H1 (cell line): ENCODE measurements at regions not wholly inside any gene's neighbourhood (a gene's known extent, or its start where the extent isn't known, plus 50 kb on each side); places are given as distances from the start of the nearest gene placed in this dataset.

Experiments
- CTCF ChIA-PET: fragments of 300-600 bp; sonication (Branson Sonifier 250); formaldehyde crosslinking; loops from one replicate; lab custom pipeline; 2021; ENCODE audit not compliant: partially characterized antibody; lab: Charles Lee
- POLR2A ChIA-PET: fragments of 300-600 bp; sonication (Branson Sonifier 250); formaldehyde crosslinking; loops from one replicate; lab custom pipeline; 2021; ENCODE audit warnings: inconsistent platforms; ENCODE audit not compliant: partially characterized antibody; lab: Charles Lee
- DNase-seq, 2 experiments: peaks; one replicate each; pipeline versions ENCODE4 v3.0.0 to v3.0.0-alpha.2; 2010 to 2022; ENCODE audit warnings: low spot score in 2 of 2, low read depth in 1 of 2, mixed read lengths in 1 of 2
- FAIRE-seq: peaks from 2 replicates; lab custom pipeline; 2011; peaks lifted over from hg19 to GRCh38; lab: Jason Lieb, UNC
- H2AFZ ChIP-seq: 2 replicates; pipeline ENCODE4 v1.8.1; 2012; ENCODE audit warnings: low read length, inconsistent platforms
- H2AK5ac ChIP-seq: 2 replicates; pipeline ENCODE4 v1.6.1; 2013; ENCODE audit warnings: low read depth, low read length
- H2BK120ac ChIP-seq: replicated peaks from 2 replicates; pipeline ENCODE3; 2013; ENCODE audit warnings: low read depth, low read length, inconsistent platforms
- H2BK12ac ChIP-seq: 2 replicates; pipeline ENCODE4 v1.6.1; 2013; ENCODE audit warnings: low read depth, low read length
- H2BK15ac ChIP-seq: 2 replicates; pipeline ENCODE4 v1.6.1; 2013; ENCODE audit warnings: low read length
- H2BK20ac ChIP-seq: 2 replicates; pipeline ENCODE4 v1.6.1; 2013; ENCODE audit warnings: low read length
- H2BK5ac ChIP-seq: 2 replicates; pipeline ENCODE4 v1.6.1; 2013; ENCODE audit warnings: low read depth, low read length
- H3K14ac ChIP-seq: 2 replicates; pipeline ENCODE4 v1.6.1; 2013; ENCODE audit warnings: inconsistent platforms; ENCODE audit not compliant: insufficient read length
- H3K18ac ChIP-seq: 2 replicates; pipeline ENCODE4 v1.6.1; 2013; ENCODE audit warnings: low read length; ENCODE audit errors: extremely low read depth
- H3K23ac ChIP-seq: 2 replicates; pipeline ENCODE4 v1.6.1; 2013; ENCODE audit warnings: inconsistent platforms; ENCODE audit not compliant: insufficient read length
- H3K23me2 ChIP-seq: 2 replicates; pipeline ENCODE4 v1.6.1; 2013; ENCODE audit warnings: low read depth, low read length
- H3K27ac ChIP-seq: 2 replicates; pipeline ENCODE4 v1.6.1; 2011; ENCODE audit warnings: low read depth, low read length, inconsistent platforms
- H3K27me3 ChIP-seq, 4 experiments: replicated peaks in 1 of 4; 1 replicate in 1 of 4; 2 replicates in 3 of 4; pipeline versions ENCODE4 v1.6.1 to v1.8.1; 2011 to 2013; ENCODE audit warnings: low read length in 3 of 4, mild to moderate bottlenecking in 3 of 4, inconsistent platforms in 2 of 4, mixed read lengths in 2 of 4, moderate library complexity in 1 of 4; ENCODE audit not compliant: control insufficient read depth in 3 of 4, insufficient read depth in 3 of 4; ENCODE audit errors: extremely low read depth in 1 of 4
- H3K36me3 ChIP-seq, 4 experiments: 2 replicates each; pipeline versions ENCODE4 v1.6.1 to v1.8.1; 2011 to 2013; ENCODE audit warnings: mild to moderate bottlenecking in 4 of 4, low read length in 3 of 4, moderate library complexity in 2 of 4, control low read depth in 1 of 4, inconsistent platforms in 1 of 4; ENCODE audit not compliant: insufficient read depth in 4 of 4, control insufficient read depth in 2 of 4
- H3K4ac ChIP-seq: replicated peaks from 2 replicates; pipeline ENCODE3; 2013; ENCODE audit warnings: low read length, low read depth, mixed read lengths, inconsistent platforms; ENCODE audit not compliant: insufficient read length
- H3K4me1 ChIP-seq, 4 experiments: replicated peaks in 1 of 4; 1 replicate in 1 of 4; 2 replicates in 3 of 4; pipeline versions ENCODE4 v1.6.1 to v1.8.1; 2011 to 2013; ENCODE audit warnings: low read length in 3 of 4, inconsistent platforms in 2 of 4, mixed read lengths in 1 of 4; ENCODE audit not compliant: insufficient read depth in 4 of 4, control insufficient read depth in 3 of 4
- H3K4me2 ChIP-seq, 2 experiments: 2 replicates each; pipeline versions ENCODE4 v1.6.1 to v1.8.1; 2011 to 2013; ENCODE audit warnings: low read depth in 2 of 2, low read length in 2 of 2, control low read depth in 1 of 2, inconsistent platforms in 1 of 2, mild to moderate bottlenecking in 1 of 2; ENCODE audit not compliant: insufficient read depth in 1 of 2
- H3K4me3 ChIP-seq, 4 experiments: fragments of 200-600, 300-600 bp in 1 of 4; sonication (generic), shearing (Covaris generic), sonication (Bioruptor Twin) in 1 of 4; 2 replicates each; pipeline versions ENCODE4 v1.5.1 to v1.8.1; 2011 to 2016; ENCODE audit warnings: low read length in 4 of 4, low read depth in 3 of 4, control low read depth in 2 of 4, inconsistent platforms in 2 of 4, mild to moderate bottlenecking in 2 of 4, mixed read lengths in 1 of 4, moderate library complexity in 1 of 4; ENCODE audit not compliant: insufficient read depth in 2 of 4; ENCODE audit errors: extremely low read depth in 1 of 4
- H3K56ac ChIP-seq: replicated peaks from 2 replicates; pipeline ENCODE3; 2013; ENCODE audit warnings: low read depth, mild to moderate bottlenecking, mixed read lengths, low read length, inconsistent platforms; ENCODE audit not compliant: insufficient read length
- H3K79me1 ChIP-seq: 2 replicates; pipeline ENCODE4 v1.6.1; 2013; ENCODE audit warnings: low read depth, low read length, control low read depth
- H3K79me2 ChIP-seq, 2 experiments: 2 replicates each; pipeline versions ENCODE4 v1.6.1 to v1.8.1; 2012 to 2013; ENCODE audit warnings: low read length in 2 of 2, mild to moderate bottlenecking in 2 of 2, inconsistent platforms in 1 of 2; ENCODE audit not compliant: insufficient read depth in 2 of 2, control insufficient read depth in 1 of 2
- H3K9ac ChIP-seq, 4 experiments: replicated peaks in 1 of 4; 1 replicate in 1 of 4; 2 replicates in 3 of 4; pipeline versions ENCODE4 v1.6.1 to v1.8.1; 2011 to 2013; ENCODE audit warnings: low read depth in 3 of 4, low read length in 3 of 4, control low read depth in 2 of 4, mild to moderate bottlenecking in 2 of 4, moderate library complexity in 2 of 4, inconsistent platforms in 1 of 4; ENCODE audit errors: extremely low read depth in 1 of 4
- H3K9me3 ChIP-seq, 2 experiments: 2 replicates each; pipeline versions ENCODE4 v1.6.1 to v1.8.1; 2012 to 2013; ENCODE audit warnings: mild to moderate bottlenecking in 2 of 2, moderate library complexity in 2 of 2, control low read depth in 1 of 2, inconsistent platforms in 1 of 2, low read depth in 1 of 2, low read length in 1 of 2, mixed read lengths in 1 of 2; ENCODE audit not compliant: insufficient read depth in 2 of 2
- H4K20me1 ChIP-seq, 2 experiments: replicated peaks in 1 of 2; 2 replicates each; pipeline versions ENCODE3 to v1.8.1; 2011 to 2013; ENCODE audit warnings: inconsistent platforms in 2 of 2, low read length in 2 of 2, mild to moderate bottlenecking in 1 of 2; ENCODE audit not compliant: insufficient read depth in 2 of 2, control insufficient read depth in 1 of 2
- H4K5ac ChIP-seq: 2 replicates; pipeline ENCODE4 v1.6.1; 2013; ENCODE audit warnings: low read length, low read depth, mixed read lengths, inconsistent platforms; ENCODE audit not compliant: insufficient read length
- H4K8ac ChIP-seq: 2 replicates; pipeline ENCODE4 v1.8.0; 2013; ENCODE audit warnings: mild to moderate bottlenecking, moderate library complexity, low read length, inconsistent platforms; ENCODE audit not compliant: insufficient read depth; ENCODE audit errors: extremely low read depth
- H4K91ac ChIP-seq: replicated peaks from 2 replicates; pipeline ENCODE3; 2013; ENCODE audit warnings: low read length, mixed read lengths, inconsistent platforms; ENCODE audit not compliant: insufficient read length
- KDM4A ChIP-seq: IDR thresholded peaks from one replicate; pipeline ENCODE4 v1.7.1; 2012; ENCODE audit warnings: low read depth, mild to moderate bottlenecking, moderate library complexity, low read length, inconsistent platforms; ENCODE audit not compliant: severe bottlenecking
- WGBS, 2 experiments: shearing (Covaris generic) in 1 of 2; methylation state at CpG; one replicate each; pipeline versions ENCODE4 v1.1.6 to v1.1.7; 2013 to 2015; ENCODE audit warnings: low lambda C conversion rate in 2 of 2, mixed read lengths in 2 of 2, inconsistent platforms in 1 of 2, low coverage in 1 of 2, missing lambda C conversion rate in 1 of 2; ENCODE audit not compliant: insufficient replicate concordance in 2 of 2, insufficient coverage in 1 of 2, insufficient read length in 1 of 2; ENCODE audit errors: extremely low coverage in 1 of 2, missing lambda C conversion rate in 1 of 2; 5-methylcytosine and 5-hydroxymethylcytosine counted together
- TF ChIP-seq, protein P1 (sequence below): IDR thresholded peaks from 2 replicates; pipeline ENCODE4 v1.6.1; 2012; ENCODE audit warnings: inconsistent platforms

DNA sequence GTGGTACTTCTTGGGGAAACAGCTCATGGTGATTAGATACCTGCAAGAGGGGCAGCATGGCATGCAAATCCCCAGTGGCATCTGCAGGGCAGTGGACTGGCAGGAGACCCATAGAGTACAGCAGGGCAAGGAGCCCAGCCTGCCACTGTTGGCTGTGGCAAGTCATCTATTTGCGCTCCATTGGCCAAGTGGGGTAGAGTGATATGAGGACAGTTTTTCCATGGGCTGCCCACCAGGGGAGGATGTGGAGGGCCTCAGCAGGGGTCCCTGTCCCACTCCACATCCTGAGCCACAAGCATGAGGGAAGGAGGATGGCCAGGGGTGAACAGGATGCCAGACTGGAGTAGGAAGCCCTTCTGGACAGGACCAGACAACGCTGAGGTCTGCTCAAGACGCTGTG, 50.9 kb upstream of the OTOF start:
- no peak overlapping the region for H4K8ac ChIP-seq
- H3K23me2 ChIP-seq = peaks cover 4% of the 10 kb centered on the region; the same call in 1 of the 2 replicates
- H3K79me2 ChIP-seq = no peaks in the 10 kb centered on the region
- ChIA-PET CTCF (interaction anchor here (0.8 to 2.6 kb wide), 3 partner anchors 9 to 58 kb away, joined by 3 to 8 read pairs (median 4); no protein-coding TSS in a partner anchor), POLR2A (no interaction called here)
- no peak overlapping the region for H2BK5ac ChIP-seq
- no peak overlapping the region for H4K91ac ChIP-seq
- no peak overlapping the region for H3K14ac ChIP-seq
- H3K27ac ChIP-seq = no peak overlapping the region
- H3K4ac ChIP-seq = no peak overlapping the region
- FAIRE-seq = no peak
- H2AFZ ChIP-seq = no peak overlapping the region
- H3K36me3 ChIP-seq = no peaks in the 10 kb centered on the region
- no peaks in the 10 kb centered on the region for H3K27me3 ChIP-seq
- H3K4me3 ChIP-seq = no peak overlapping the region
- H3K18ac ChIP-seq = no peak overlapping the region; the same call in 1 of the 2 replicates
- no peak overlapping the region for H3K56ac ChIP-seq
- H4K20me1 ChIP-seq = no peaks in the 10 kb centered on the region
- no peak overlapping the region for H3K9ac ChIP-seq
- no peak overlapping the region for H2BK120ac ChIP-seq
- no peak overlapping the region for H2BK15ac ChIP-seq
- no peak overlapping the region for H2AK5ac ChIP-seq
- WGBS, 2 experiments = 89% methylated on average over 3 of the region's 3 CpGs; no CpG with 5 or more reads in 1 of the 2 experiments
- H2BK20ac ChIP-seq = no peak overlapping the region
- no peak overlapping the region for H3K4me2 ChIP-seq
- no peak overlapping the region for H4K5ac ChIP-seq
- no peak for TF ChIP-seq KDM4A
- TF ChIP-seq, protein P1, sequence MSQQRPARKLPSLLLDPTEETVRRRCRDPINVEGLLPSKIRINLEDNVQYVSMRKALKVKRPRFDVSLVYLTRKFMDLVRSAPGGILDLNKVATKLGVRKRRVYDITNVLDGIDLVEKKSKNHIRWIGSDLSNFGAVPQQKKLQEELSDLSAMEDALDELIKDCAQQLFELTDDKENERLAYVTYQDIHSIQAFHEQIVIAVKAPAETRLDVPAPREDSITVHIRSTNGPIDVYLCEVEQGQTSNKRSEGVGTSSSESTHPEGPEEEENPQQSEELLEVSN = no peak
- H2BK12ac ChIP-seq = no peak overlapping the region
- no peaks in the 10 kb centered on the region for H3K79me1 ChIP-seq
- DNase-seq = no peak
- H3K4me1 ChIP-seq = peaks cover 0 to 3% (median under 1%) of the 10 kb centered on the region in 4 experiments; a peak in 2 of 7 replicates
- H3K23ac ChIP-seq = no peak overlapping the region
- no peaks in the 10 kb centered on the region for H3K9me3 ChIP-seq
